Small intestine (tissue), 7 donors: ENCODE measurements at regions not wholly inside any gene's neighbourhood (a gene's known extent, or its start where the extent isn't known, plus 50 kb on each side); places are given as distances from the start of the nearest gene placed in this dataset.
"Not testable (repeated sequence)": the region's sequence is repeated elsewhere in the genome, so short reads cannot be mapped to it uniquely, and the experiment has no call there.

Source experiments
- DNase-seq, 2 donors: peaks; one replicate each; pipeline versions ENCODE4 v3.0.0 to v3.0.0-alpha.2; 2013
- FAIRE-seq: peaks from 2 replicates; lab custom pipeline; 2012; peaks lifted over from hg19 to GRCh38; lab: Jason Lieb, UNC
- H3K27ac ChIP-seq, 3 donors: one replicate each; pipeline ENCODE4 v1.5.1; 2013; ENCODE audit warnings: low read length in 2 of 3, mild to moderate bottlenecking in 2 of 3, control low read depth in 1 of 3, inconsistent platforms in 1 of 3, low read depth in 1 of 3, moderate library complexity in 1 of 3
- H3K27me3 ChIP-seq, 3 donors: one replicate each; pipeline ENCODE4 v1.6.1; 2013; ENCODE audit warnings: low read length in 3 of 3, inconsistent platforms in 1 of 3; ENCODE audit not compliant: control insufficient read depth in 3 of 3, insufficient read depth in 3 of 3
- H3K36me3 ChIP-seq, 3 donors: one replicate each; pipeline ENCODE4 v1.6.1; 2013; ENCODE audit warnings: low read length in 3 of 3, inconsistent platforms in 1 of 3, low read depth in 1 of 3, mild to moderate bottlenecking in 1 of 3, moderate library complexity in 1 of 3; ENCODE audit not compliant: control insufficient read depth in 3 of 3, insufficient read depth in 2 of 3
- H3K4me1 ChIP-seq, 3 donors: one replicate each; pipeline ENCODE4 v1.6.1; 2013; ENCODE audit warnings: low read length in 2 of 3, inconsistent platforms in 1 of 3, low read depth in 1 of 3, mild to moderate bottlenecking in 1 of 3, moderate library complexity in 1 of 3; ENCODE audit not compliant: control insufficient read depth in 3 of 3, insufficient read depth in 2 of 3
- H3K4me3 ChIP-seq, 3 donors: one replicate each; pipeline ENCODE4 v1.5.1; 2013; ENCODE audit warnings: low read length in 3 of 3, control low read depth in 1 of 3, inconsistent platforms in 1 of 3, low read depth in 1 of 3, mild to moderate bottlenecking in 1 of 3, moderate library complexity in 1 of 3
- H3K9me3 ChIP-seq, 2 donors: one replicate each; pipeline ENCODE4 v1.6.1; 2013; ENCODE audit warnings: low read depth in 1 of 2, low read length in 1 of 2; ENCODE audit not compliant: control insufficient read depth in 2 of 2, insufficient read depth in 1 of 2
- WGBS, 3 donors: extraction: QIAGEN DNeasy Blood & Tissue Kit; methylation state at CpG; one replicate each; pipeline ENCODE4 v1.1.7; 2013; 5-methylcytosine and 5-hydroxymethylcytosine counted together
- donor health status: healthy with polysubstance abuse.
- donor health status: control.
- donor health status: control.
- donor health status: Bipolar disorder and iron deficiency.
- donor health status: healthy.

GRCh38 chr13:87168390-87168789 is 502.8 kb upstream of the SLITRK5 start:
- Histone ChIP-seq H3K36me3 (no peaks in the 10 kb centered on the region), H3K27ac (no peak overlapping the region), H3K4me3 (no peak overlapping the region), H3K4me1 (no peaks in the 10 kb centered on the region), H3K27me3 (no peaks in the 10 kb centered on the region), H3K9me3 (peaks cover 0 to 7% of the 10 kb centered on the region in 2 donors)
- FAIRE-seq: no peak
- 82 to 93% (median 82%) methylated on average over 5 of the region's 5 CpGs for WGBS, 3 donors
- no peak for DNase-seq

- peaks cover 0 to 7% of the 10 kb centered on the region in 2 donors for H3K9me3 ChIP-seq
- H3K36me3 ChIP-seq: no peaks in the 10 kb centered on the region
- H3K27ac ChIP-seq: no peak overlapping the region
- H3K27me3 ChIP-seq: no peaks in the 10 kb centered on the region
- 89 to 93% (median 92%) methylated on average over 2 of the region's 2 CpGs for WGBS, 3 donors
- no peak for DNase-seq
- no peak for FAIRE-seq
- H3K4me3 ChIP-seq: no peak overlapping the region
- H3K4me1 ChIP-seq: no peaks in the 10 kb centered on the region
Observed at GRCh38 chr13:87169337-87169736, 501.8 kb upstream of the SLITRK5 start.

GRCh38 chr13:87172166-87172835 is 498.9 kb upstream of the SLITRK5 start:
- no peaks in the 10 kb centered on the region for H3K4me1 ChIP-seq

GRCh38 chr13:87185138-87185537 is 486.0 kb upstream of the SLITRK5 start:
- 92 to 95% (median 95%) methylated on average over 6 of the region's 6 CpGs for WGBS, 3 donors
- H3K4me3 ChIP-seq, FAIRE-seq: not testable (repeated sequence)

More at GRCh38 chr13:87172166-87172835, 498.9 kb upstream of the SLITRK5 start:
- DNase-seq (no peak), FAIRE-seq (no peak)
- no peaks in the 10 kb centered on the region for H3K27me3 ChIP-seq
- H3K36me3 ChIP-seq: no peaks in the 10 kb centered on the region
- peaks cover 0 to 5% of the 10 kb centered on the region in 2 donors for H3K9me3 ChIP-seq
- no peak overlapping the region for H3K27ac ChIP-seq
- 35 to 50% (median 46%) methylated on average over 7 of the region's 7 CpGs for WGBS, 3 donors
- no peak overlapping the region for H3K4me3 ChIP-seq

GRCh38 chr13:87186647-87187046 is 484.5 kb upstream of the SLITRK5 start:
- not testable (repeated sequence) for H3K4me3 ChIP-seq, DNase-seq, H3K27me3 ChIP-seq, H3K4me1 ChIP-seq, H3K36me3 ChIP-seq, H3K9me3 ChIP-seq, H3K27ac ChIP-seq, FAIRE-seq
- WGBS, 3 donors: 74 to 92% (median 87%) methylated on average over 4 of the region's 4 CpGs

More at GRCh38 chr13:87185138-87185537, 486.0 kb upstream of the SLITRK5 start:
- H3K4me1 ChIP-seq, H3K27me3 ChIP-seq, DNase-seq, H3K27ac ChIP-seq, H3K9me3 ChIP-seq, H3K36me3 ChIP-seq: not testable (repeated sequence)

- H3K27me3 ChIP-seq, FAIRE-seq, DNase-seq, H3K36me3 ChIP-seq, H3K9me3 ChIP-seq, H3K4me1 ChIP-seq, H3K27ac ChIP-seq, H3K4me3 ChIP-seq: not testable (repeated sequence)
- 61 to 75% (median 62%) methylated on average over 8 of the region's 8 CpGs for WGBS, 3 donors
Observed at GRCh38 chr13:87191485-87191884, 479.7 kb upstream of the SLITRK5 start.

- no peaks in the 10 kb centered on the region for H3K9me3 ChIP-seq
- no peaks in the 10 kb centered on the region for H3K4me1 ChIP-seq
- DNase-seq (no peak), FAIRE-seq (no peak)
- H3K36me3 ChIP-seq: no peaks in the 10 kb centered on the region
- H3K27me3 ChIP-seq: no peaks in the 10 kb centered on the region
- H3K27ac ChIP-seq: no peak overlapping the region
- H3K4me3 ChIP-seq: no peak overlapping the region
- WGBS, 3 donors: 31 to 63% (median 37%) methylated on average over 3 of the region's 3 CpGs
Observed at GRCh38 chr13:87198371-87198770, 472.8 kb upstream of the SLITRK5 start.

- FAIRE-seq (no peak), DNase-seq (no peak)
- Histone ChIP-seq H3K27me3 (no peaks in the 10 kb centered on the region), H3K9me3 (no peaks in the 10 kb centered on the region), H3K4me1 (no peaks in the 10 kb centered on the region), H3K4me3 (no peak overlapping the region), H3K27ac (no peak overlapping the region), H3K36me3 (no peaks in the 10 kb centered on the region)
- 73 to 79% (median 79%) methylated on average over 6 of the region's 6 CpGs for WGBS, 3 donors
Observed at GRCh38 chr13:87206708-87207107, 464.5 kb upstream of the SLITRK5 start.
